HG02973 (cell line): ENCODE measurements at regions not wholly inside any gene's neighbourhood (a gene's known extent, or its start where the extent isn't known, plus 50 kb on each side); places are given as distances from the start of the nearest gene placed in this dataset.

Experiments
- ATAC-seq: cut with Tn5 transposase; IDR thresholded peaks from one replicate; pipeline ENCODE4 v1.9.1; 2021; ENCODE audit warnings: moderate library complexity; ENCODE audit not compliant: unreplicated experiment

DNA sequence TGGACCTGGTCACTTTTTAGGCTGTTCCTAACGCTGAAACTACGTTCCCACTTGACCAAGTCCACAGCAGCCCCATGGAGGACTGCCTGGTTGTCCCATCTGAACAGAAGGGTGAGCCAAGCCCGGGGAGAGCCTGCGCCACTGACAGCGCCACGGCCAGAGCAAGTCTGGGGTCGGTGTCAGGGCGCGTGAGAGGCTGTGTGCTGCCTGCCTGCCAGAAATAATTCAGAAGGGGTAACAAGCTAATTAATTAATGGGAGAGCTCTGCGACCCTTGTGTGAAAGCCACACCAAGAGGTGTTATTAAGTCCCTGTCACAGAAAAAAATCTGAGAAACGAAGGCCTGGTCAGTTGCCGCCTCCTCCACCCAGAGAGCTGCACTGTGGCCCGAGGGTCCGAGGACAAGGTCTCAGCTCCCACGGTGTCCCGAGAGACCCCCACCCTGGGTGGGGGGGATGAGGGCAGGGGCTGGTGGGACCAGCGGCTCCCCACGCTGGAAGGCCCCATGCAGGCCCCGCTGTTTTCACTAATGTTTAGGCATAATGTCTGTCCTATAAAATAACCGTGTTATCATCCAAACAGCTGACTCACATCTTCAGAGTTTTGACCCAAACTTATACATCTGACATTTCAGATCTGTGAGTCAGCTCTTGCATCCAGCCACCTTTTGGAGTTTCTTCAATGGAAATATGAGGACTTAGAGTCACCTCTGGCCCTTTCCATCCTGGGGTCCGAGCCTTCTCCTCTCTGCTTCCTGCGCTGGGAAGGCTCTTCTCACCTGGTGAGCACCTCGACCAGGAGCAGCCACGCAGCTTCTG lies 58.5 kb downstream of the DLL1 start:
- ATAC-seq = no peak

DNA sequence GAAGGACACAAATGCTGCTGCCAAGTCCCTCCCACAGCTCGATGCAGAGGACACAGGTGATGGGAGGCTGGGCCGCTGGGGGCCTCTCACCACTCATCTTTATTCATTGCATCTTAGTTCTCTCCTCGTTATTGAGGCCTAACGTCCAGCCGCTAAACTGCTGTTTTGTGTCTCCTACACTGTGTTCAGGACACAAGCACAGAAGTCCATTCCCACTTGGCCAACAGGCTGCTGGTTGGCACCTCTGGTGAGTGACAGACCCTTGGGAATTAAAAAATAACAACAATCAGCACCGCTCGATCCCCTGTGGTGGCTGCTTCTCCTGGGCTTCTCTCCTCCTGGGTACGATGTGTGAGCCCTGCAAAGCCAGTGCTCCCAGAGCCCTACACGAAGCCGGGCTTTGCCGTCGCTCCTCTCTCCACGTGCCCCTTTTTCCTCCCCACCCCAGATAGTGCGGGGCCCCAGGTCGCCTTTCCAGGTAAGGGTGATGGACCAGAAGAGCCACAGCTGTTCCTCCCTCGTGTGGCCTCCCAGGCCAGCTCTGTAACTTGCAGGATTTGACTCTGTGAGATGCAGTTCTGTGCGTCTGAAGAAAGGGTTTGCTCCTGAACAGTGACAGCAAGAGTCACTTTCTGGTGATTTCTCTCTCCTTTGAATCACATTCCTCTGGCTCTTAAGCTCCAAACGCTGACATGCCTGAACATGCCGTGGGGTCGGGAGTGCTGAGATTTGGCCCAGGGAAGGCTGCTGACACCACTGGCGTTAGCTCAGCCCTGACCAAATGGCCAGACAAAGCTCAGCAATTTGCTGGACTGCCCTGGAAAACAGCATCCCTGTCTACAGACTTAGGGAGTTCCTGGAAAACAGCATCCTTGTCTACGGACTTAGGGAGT lies 59.3 kb downstream of the DLL1 start:
- ATAC-seq = no peak

DNA sequence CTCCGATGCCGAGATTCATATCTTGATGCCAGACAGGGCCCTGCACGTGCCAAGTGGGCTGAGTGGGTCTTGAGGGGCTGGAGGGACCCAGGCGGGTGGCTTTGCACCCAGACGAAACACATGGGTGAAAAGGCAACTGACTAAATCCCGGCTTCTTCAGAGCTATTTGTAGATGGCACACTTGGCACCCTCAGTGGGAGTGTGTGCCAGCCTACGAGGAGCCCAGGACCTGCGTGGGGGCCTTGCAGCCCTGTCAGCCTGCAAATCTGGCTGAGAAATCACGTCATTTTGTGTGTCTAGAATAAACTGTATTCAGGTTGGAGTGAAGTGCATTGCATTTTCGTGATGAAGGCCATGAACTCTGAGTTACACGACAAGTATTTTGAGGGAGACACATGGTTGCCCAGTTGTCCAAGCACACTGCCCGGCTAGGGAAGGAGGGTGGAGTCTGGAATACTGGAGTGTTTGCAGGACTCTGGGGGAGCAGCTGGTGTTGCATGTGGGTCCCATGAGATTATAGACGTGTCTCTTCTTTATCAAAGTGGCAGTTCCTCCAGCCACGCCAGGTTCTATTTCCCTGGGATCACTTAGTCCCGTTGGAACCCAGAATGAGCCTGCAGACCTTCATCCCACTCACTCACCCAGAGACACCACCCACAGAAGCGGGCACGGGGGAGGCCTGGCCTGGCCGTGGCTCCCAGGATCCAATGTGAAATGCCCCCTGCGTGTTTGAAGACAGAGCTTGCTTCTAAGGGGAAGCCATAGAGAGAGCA lies 60.2 kb downstream of the DLL1 start:
- no peak for ATAC-seq

DNA sequence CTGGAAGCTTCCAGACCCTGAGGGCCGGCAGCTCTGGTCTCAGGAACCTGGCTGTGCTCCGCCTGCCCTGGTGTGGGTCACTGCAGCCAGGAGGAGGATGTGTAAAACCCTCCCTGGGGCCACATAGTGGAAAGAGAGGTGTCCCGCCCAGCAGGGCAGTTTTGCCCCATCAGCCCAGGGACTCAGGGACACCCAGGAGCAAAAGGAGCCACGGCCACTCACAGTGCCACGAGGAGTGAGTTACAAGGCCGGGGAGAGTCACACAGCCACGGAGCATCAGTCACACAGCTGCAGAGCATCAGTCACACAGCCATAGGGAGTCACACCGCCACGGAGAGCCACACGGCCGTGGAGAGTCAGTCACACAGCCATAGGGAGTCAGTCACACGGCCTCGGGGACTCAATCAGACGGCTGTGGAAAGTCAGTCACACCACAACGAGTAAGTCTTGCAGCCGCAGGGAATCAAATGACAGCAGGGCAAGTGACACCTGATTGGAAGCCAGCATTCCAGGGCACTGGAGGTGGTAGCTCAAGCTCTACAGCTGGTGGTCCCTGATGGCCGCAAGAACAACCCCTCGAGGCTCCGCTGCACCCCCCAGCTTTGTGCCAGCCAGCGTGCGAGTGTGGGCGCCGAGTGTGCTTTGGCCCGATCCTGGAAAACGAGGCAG lies 60.9 kb downstream of the DLL1 start:
- no peak for ATAC-seq

DNA sequence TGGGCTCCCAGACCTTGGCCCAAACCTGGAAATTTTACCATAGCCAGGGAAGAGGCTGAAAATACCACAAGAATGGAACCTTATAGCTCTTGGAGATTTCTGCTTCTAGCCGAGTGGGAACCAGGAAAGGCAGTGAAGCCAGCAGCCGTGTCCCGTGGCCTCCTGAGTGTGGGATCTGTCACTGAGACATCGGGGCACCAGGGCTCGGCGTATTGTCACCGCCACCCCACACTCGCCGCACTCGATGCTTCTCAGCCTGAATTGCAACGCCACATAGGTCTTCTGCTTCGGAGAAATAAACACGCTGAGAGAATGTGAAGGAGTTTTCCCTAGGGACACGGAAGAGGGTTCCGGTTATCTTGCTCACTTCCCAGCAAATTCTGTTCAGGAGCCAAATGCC lies 61.5 kb downstream of the DLL1 start:
- no peak for ATAC-seq

DNA sequence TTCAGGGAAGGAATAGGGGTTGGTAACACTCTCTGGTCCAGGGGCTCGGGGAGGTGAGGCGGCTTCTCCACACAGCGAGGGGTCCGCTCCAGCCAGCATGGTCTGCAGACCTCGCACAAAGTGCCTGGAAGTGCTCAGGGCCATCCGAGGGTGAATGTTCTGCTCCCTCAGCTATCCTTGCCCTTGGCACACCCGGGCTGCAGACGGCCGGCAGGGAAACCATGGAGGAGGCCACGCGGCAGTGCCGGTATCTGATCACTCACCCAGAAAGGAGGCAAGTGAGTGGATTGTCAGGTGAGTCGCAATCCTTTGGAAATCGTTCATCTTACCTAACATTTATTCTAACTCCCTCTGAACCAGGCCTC lies 62.0 kb downstream of the DLL1 start:
- no peak for ATAC-seq

DNA sequence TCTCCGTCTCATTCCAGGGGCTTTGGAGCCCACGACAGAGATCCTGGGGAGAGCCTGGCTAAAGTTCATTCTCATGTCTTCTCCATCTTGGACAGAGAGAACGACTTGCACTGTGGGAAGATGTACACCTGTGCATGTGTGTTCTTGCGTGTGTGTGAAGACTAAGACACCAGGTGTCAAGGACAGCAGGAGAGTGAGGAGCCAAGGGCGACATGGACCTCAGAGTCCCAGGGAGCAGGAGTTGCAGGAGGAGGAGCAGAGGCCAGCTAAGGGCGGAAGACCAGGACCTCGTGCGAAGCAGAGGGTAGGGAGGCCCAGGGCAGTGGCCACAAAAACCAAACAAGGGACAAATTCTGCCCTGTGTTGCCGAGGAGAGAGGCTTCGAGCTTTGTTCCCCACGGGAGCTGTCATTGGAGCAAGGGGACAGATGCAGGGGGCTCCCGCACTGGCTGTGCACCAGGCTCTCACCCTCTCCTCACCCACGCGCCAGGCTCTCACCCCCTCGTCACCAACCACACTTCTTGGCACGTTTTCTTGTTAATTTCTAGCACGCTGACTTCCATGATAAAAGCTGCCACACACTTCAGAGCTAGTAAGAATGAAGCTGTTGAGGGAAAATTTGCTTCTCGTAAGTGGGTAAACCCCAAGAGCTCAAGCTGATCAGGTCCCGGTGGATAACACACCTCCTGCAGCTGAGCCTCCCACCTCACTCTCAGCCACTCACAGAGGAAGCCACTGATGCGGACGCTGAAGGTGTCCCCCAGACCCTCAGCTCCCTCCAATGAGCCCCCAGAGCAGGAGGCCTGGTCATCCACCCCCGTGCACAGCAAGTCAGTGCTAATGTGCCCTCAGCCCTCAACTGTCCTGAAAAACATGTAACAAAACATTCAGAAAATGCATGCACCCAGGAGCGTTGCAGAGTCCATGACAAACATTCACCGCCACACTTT lies 62.6 kb downstream of the DLL1 start:
- ATAC-seq = no peak

DNA sequence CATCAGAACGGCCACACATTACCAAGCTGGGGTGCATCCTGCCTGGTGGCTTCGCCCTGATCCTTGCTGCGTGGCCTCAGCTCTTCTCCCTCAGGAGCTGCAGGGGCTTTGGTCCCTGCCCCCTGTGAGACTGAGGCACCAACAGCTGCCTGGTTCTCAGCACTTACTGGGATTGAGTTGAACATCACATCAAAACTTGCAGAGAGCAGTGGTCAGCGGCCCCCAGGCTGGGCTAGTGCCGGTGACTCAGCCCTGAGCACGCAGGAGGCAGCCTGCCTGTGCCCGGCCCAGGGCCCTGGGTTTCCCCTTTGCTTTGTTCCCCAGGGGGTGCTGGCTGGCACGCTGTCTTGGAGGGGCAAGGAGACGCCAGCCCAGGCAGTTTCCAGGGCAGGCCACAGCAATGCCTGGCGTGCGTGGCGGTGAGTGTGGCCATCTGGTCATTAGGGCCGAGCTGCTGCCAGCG lies 63.3 kb downstream of the DLL1 start:
- ATAC-seq = no peak

DNA sequence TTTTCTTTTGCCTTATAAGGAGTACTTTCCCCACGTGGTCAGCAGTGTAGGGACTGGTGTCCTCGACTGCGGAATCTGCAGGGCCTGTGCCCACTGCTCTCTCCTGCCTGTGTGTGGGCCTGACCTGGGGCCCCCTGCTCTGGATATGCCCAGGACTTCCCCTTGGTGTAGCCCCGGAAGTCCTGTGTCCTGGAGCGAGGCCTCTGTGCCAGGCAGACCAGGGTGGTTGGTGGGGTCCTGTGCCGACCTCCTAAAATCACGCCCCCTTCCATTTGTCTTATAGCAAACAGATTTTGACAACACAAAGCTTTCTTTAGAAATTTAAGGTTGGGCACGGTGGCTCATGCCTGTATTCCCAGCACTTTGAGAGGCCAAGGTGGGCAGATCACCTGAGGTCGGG lies 64.2 kb downstream of the DLL1 start:
- no peak for ATAC-seq

DNA sequence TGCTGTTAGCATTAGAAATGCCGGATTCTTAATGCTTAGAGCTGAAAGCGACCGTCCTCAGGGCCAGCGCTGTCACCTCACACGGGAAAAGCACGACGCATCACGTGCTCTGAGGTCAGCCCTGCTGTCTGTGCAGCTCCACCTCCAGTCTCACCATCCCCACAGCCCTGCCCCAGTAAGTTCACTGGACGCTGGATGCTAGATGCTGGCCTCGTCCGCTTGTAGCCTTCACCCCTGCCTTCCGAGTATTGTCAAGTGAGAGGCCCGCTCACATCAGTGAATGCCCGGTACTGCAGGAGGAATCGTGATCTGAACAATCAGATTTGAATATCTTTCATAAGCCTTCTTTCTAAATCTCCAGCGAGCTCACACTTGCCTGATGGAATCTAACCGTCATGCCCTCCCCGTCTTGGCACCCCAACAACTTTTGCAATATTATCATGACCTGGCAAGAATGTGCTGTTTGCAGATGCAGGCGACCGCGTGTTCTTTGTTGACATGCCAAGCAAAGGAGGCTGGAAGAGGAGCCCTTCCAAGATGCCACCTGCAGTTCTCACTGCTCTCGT lies 64.9 kb downstream of the DLL1 start:
- no peak for ATAC-seq

DNA sequence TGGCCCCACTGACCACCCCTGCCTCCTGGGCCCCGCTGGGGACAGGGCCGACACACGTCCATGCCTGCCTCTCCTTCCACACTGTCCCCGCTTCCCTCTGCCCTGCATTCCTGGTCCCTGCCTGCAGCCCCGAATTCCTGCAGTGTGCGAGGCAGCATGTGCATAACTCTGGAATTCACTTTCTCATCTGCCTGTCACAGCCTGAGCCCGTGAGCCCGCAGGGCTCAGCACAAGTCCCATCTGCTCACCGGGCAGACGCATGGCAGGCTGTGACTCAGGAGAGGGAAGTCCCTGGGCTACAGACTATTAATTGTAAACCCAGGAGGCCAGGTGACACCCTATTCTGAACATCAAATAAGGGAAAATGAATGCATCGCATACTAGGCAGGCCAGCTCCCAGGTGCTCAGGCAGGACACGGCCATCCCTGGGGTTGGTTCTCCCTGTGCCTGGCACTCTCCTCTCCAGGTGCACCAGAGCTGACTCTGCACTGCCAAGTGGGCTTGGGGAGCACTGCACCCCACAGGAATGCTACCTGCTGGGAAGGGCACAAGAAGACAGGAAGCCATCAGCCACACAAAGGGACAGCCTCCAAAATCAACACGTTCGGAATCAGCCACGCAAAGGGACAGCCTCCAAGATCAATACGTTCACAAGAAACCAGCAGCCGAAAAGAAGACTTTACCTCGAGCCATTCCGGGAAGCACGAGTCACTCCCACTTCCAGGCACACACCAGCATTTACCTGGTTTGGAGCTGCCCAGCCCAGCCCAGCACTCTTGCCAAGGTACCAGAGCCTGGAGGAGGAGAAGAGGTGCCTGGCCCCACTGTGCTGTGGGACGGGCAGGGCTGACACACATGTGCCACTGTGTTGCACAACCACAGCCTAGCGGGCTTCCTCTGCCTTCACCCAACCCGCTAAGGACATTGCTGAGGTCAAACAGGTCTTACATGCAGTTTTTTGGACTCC lies 65.9 kb downstream of the DLL1 start:
- ATAC-seq = no peak

DNA sequence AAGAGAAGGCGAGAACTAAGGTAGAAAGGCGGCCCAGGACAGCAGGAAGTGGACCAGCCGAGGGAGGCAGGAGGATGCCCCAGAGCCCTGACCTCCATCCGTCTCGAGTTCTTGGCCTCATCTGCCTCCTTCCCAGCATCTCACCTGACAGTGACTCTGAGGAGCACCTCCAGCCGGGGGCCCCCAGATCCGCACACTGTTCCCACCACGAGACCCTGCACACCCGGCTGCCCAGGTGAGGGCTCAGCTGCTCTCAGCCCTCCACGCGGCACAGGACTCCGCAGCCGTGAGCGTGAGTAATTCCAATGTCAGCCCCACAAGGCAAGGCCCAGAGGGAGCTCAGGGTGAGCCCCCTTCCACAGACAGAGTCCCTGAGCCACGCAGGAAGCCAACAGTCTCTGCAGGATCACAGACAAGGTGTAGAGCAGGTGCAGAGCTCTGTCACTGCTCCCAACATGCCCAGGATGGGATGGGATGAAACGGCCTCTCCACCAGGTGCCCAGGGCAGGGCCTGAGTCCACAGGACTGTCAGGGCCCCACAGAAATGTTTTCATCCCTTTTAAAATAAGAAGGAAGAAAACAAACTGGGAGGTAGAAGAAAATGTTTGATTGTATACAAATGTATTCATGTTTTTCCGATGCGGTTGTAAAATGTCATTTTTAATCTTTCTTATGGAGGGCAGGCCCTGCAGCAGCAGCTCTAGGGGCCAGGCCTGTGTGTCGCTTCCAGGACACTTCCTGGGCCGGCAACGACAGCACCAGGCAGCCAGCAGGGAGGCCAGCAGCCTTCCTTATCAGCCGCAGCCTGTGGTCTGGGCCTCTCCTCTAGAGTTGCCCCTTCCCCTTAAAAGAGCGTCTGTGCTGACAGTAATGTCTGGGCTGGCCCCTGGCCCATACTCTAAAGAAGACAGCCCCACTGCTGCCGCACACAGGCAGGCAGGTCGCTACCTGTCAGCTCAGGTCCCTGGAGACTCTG lies 66.9 kb downstream of the DLL1 start:
- no peak for ATAC-seq

DNA sequence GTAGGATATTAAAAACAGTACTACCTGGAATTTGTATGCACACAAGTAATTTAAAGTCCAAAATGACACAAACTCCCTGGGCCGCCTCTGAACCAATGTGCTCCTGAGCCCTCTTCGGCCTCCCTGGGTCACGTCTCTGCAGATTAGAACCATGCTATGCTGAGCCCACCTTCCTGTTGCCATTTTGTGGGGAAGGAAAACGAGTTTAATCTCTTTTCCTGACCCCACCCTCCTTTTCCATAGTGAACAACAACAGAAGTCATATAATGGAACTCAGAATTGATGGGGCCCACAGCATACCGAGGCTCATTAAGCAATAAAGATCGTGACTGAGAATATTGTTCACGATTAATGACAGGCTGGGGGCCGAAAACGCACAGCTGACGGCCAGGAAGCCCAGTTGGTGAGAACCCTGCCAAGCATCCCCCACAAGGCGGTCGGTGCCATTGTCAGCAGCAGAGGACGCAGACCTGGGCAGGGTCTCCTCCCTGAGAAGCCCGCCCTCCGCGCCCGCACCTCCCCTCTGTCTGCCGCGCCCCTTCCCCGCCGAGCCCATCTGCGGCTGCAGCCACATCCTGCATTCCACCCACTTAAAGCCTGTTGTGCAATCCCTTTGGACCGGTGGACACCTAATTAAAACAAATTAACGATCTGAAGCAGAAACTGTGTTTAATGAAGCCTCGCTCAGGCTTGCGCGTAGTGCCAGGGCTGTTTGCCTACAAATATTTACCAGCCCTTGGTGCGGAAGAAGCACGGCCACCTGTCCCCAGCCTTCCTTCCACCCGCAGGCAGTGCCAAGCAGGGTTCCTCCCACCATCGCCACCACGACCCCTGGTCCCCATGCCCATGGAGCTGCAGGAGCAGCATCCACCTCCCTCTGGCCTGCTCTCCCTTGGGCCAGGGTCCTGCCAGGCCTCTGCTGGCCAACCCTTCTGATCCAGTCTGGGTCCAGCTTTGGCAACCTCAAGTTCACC lies 68.1 kb downstream of the DLL1 start:
- no peak for ATAC-seq

DNA sequence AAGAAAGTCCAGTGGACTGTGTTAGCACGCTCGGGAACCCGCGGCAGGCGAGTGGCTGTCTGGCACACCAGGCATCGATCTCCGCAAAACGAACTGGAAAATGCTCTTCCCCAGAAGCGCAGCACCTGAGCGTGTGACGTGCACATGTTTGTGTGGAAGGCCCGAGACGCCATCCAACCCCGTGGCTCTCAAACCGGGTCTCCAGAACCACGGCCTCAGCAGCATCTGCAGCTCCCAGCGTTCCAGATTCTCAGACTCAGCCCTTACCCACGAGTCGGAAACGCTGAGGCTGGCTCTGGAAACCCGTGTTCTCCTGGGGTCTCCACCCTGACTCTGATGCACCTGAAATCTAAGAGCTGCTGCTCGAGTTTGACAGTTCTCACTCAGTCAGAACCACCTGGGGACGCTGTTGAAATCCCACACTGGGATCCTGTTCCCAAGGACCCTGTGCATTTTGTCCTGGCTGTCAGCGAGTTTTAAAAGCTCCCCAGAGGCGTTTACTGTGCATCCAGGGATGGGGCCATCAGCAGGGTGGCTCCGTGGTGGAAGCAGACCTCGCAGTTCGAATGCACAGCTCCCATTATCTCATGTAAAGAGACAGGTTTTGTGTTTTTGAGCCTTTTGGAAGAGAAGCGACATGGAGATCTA lies 69.0 kb downstream of the DLL1 start:
- no peak for ATAC-seq

DNA sequence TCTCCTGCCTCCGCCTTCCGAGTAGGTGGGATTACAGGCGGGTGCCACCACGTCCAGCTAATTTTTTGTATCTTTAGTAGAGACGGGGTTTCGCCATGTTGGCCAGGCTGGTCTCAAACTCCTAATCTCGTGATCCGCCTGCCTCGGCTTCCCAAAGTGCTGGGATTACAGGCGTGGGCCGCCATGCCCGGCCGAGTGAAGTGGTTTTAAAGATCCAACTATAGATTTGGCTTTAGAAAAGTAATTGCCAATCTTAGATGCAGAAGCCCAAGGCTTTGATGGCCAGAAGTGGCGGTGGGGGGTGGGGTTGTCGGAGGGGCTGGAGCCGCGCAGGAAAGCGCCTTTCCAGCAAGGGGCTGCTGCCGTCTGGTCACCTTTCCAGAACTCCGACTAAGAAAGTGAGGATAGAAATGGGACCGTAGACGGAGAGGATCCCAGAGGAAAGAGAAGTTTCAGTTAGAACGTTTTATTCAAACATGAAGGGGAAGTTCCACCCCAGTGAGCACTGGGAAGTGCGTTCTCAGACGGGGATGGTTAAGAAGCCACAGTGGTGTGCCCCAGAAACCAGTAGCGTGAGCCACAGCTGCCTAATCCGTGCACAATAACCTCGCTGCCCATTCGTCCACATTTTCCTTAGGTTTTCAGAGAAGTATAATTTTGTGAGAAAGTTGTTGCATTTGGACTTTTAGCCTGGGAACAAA lies 69.7 kb downstream of the DLL1 start:
- no peak for ATAC-seq
